ENCODE measurements at regions not wholly inside any gene's neighbourhood (a gene's known extent, or its start where the extent isn't known, plus 50 kb on each side); places are given as distances from the start of the nearest gene placed in this dataset.
"Not testable (repeated sequence)": the region's sequence is repeated elsewhere in the genome, so short reads cannot be mapped to it uniquely, and the experiment has no call there.

DNA sequence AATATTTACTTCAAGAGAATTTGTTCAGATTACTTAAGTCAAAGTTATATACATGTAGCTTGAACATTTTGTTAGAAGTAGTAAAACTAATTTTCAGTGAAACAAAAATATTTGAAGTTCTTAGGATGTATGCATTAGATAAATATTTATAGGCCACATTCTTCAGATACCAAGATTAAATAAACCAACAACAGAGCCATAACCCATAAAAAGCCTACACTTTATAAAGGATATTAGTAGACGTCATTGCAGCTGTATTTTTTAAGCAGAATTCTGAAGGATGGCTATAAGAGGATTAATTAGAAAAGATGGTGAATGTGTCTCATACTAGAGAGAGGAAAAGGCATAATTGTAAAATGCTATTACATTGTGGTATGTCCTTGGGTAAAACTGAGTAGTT, 449.7 kb upstream of the ALCAM start:
- DNase-seq (no peak), ATAC-seq (no peak)
- Mint-ChIP-seq H3K4me1 (no peaks in the 10 kb centered on the region), H3K36me3 (no peaks in the 10 kb centered on the region), H3K27me3 (no peaks in the 10 kb centered on the region), H3K27ac (no peak overlapping the region), H3K4me3 (no peak overlapping the region), H3K9me3 (peaks cover 0 to 10% (median 2%) of the 10 kb centered on the region in 9 donors)
- POLR2A ChIA-PET: no interaction called here

- POLR2A ChIA-PET: no interaction called here
- DNase-seq (no peak), ATAC-seq (no peak)
- Mint-ChIP-seq H3K27ac (no peak overlapping the region), H3K4me3 (no peak overlapping the region), H3K4me1 (no peaks in the 10 kb centered on the region), H3K9me3 (peaks cover 0 to 10% (median 2%) of the 10 kb centered on the region in 9 donors), H3K36me3 (no peaks in the 10 kb centered on the region), H3K27me3 (no peaks in the 10 kb centered on the region)
Measured at GRCh38 chr3:104920512-104920911, 446.2 kb upstream of the ALCAM start.

- H3K4me1 Mint-ChIP-seq: no peaks in the 10 kb centered on the region
- no peaks in the 10 kb centered on the region for H3K36me3 Mint-ChIP-seq
- ATAC-seq (no peak), DNase-seq (no peak)
- H3K9me3 Mint-ChIP-seq: peaks cover 4 to 16% (median 9%) of the 10 kb centered on the region in 9 donors
- no peak overlapping the region for H3K27ac Mint-ChIP-seq
- POLR2A ChIA-PET: no interaction called here
- peaks cover 0 to 2% (median 0%) of the 10 kb centered on the region in 5 donors for H3K27me3 Mint-ChIP-seq
- H3K4me3 Mint-ChIP-seq: no peak overlapping the region
Measured at GRCh38 chr3:104933972-104934371, 432.7 kb upstream of the ALCAM start.

GRCh38 chr3:104935613-104936012, 431.1 kb upstream of the ALCAM start:
- peaks cover 0 to 2% (median 0%) of the 10 kb centered on the region in 5 donors for H3K27me3 Mint-ChIP-seq
- POLR2A ChIA-PET: no interaction called here
- no peaks in the 10 kb centered on the region for H3K36me3 Mint-ChIP-seq
- DNase-seq: no peak
- H3K4me3 Mint-ChIP-seq: no peak overlapping the region
- H3K9me3 Mint-ChIP-seq: peaks cover 2 to 8% (median 5%) of the 10 kb centered on the region in 9 donors
- H3K27ac Mint-ChIP-seq: no peak overlapping the region
- ATAC-seq: no peak
- H3K4me1 Mint-ChIP-seq: no peaks in the 10 kb centered on the region

- POLR2A ChIA-PET: no interaction called here
- ATAC-seq (no peak), DNase-seq (no peak)
- Mint-ChIP-seq H3K9me3 (no peaks in the 10 kb centered on the region), H3K27me3 (peaks cover 0 to 2% (median 0%) of the 10 kb centered on the region in 5 donors), H3K36me3 (no peaks in the 10 kb centered on the region), H3K4me3 (no peak overlapping the region), H3K4me1 (no peaks in the 10 kb centered on the region), H3K27ac (no peak overlapping the region)
Measured at GRCh38 chr3:104939196-104939595, 427.5 kb upstream of the ALCAM start.

- Mint-ChIP-seq H3K27ac (no peak overlapping the region), H3K9me3 (peaks cover 0 to 12% (median 4%) of the 10 kb centered on the region in 9 donors), H3K27me3 (peaks cover 0 to 1% (median 0%) of the 10 kb centered on the region in 5 donors), H3K4me1 (no peaks in the 10 kb centered on the region), H3K4me3 (no peak overlapping the region), H3K36me3 (no peaks in the 10 kb centered on the region)
- POLR2A ChIA-PET: no interaction called here
- no peak for ATAC-seq
- DNase-seq: no peak
Measured at GRCh38 chr3:104941785-104942184, 424.9 kb upstream of the ALCAM start.

- no peak for DNase-seq
- H3K27me3 Mint-ChIP-seq: no peaks in the 10 kb centered on the region
- POLR2A ChIA-PET: no interaction called here
- H3K4me3 Mint-ChIP-seq: no peak overlapping the region
- no peak for ATAC-seq
- no peak overlapping the region for H3K27ac Mint-ChIP-seq
- no peaks in the 10 kb centered on the region for H3K4me1 Mint-ChIP-seq
- H3K9me3 Mint-ChIP-seq: peaks cover 0 to 20% (median 8%) of the 10 kb centered on the region in 9 donors
- no peaks in the 10 kb centered on the region for H3K36me3 Mint-ChIP-seq
Measured at GRCh38 chr3:104943974-104944373, 422.7 kb upstream of the ALCAM start.

- no peaks in the 10 kb centered on the region for H3K4me1 Mint-ChIP-seq
- no peak for DNase-seq
- no peak overlapping the region for H3K27ac Mint-ChIP-seq
- H3K27me3 Mint-ChIP-seq: peaks cover 0 to 2% (median 0%) of the 10 kb centered on the region in 5 donors
- ATAC-seq: no peak
- POLR2A ChIA-PET: no interaction called here
- H3K36me3 Mint-ChIP-seq: no peaks in the 10 kb centered on the region
- no peak overlapping the region for H3K4me3 Mint-ChIP-seq
- H3K9me3 Mint-ChIP-seq: peaks cover 0 to 23% (median 8%) of the 10 kb centered on the region in 9 donors
Measured at GRCh38 chr3:104947943-104948342, 418.8 kb upstream of the ALCAM start.

DNA sequence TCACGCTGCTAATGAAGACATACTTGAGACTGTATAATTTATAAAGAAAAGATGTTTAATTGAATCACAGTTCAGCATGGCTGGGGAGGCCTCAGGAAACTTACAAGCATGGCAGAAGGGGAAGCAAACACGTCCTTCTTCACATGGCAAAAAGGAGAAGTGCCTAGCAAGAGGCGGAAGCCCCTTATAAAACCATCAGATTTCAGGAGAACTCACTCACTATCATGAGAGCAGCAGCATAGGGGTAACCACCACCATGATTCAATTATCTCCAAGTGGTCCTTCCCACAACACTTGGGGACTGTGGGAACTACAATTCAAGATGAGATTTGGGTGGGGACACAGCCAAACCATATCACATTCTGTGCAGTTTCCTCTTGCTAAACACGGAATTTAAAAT, 416.9 kb upstream of the ALCAM start:
- POLR2A ChIA-PET, H3K4me1 Mint-ChIP-seq, H3K27me3 Mint-ChIP-seq, H3K36me3 Mint-ChIP-seq, H3K27ac Mint-ChIP-seq, DNase-seq, H3K4me3 Mint-ChIP-seq, ATAC-seq: not testable (repeated sequence)
- peaks cover 0 to 23% (median 8%) of the 10 kb centered on the region in 9 donors for H3K9me3 Mint-ChIP-seq

DNA sequence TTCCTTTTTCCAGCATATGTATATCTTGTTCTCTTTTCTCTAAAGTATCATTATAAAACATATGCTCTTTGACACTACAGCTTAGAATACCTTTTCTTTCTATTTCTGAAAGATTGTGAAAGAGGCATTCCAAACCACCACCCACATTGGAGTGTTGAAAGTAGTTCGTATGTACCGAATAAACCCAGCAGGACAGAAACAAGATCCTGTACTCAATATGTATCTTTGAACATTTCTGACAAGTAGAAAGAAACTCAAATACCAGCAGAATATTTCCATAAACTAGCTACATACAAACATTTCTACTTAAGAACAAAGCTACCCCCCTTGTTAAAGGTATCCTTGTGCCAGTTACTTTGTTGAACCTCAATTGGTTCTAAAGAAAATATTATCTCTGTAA, 415.3 kb upstream of the ALCAM start:
- no peak overlapping the region for H3K4me3 Mint-ChIP-seq
- H3K27me3 Mint-ChIP-seq: peaks cover 0 to 4% (median 0%) of the 10 kb centered on the region in 5 donors
- H3K36me3 Mint-ChIP-seq: no peaks in the 10 kb centered on the region
- ATAC-seq (no peak), DNase-seq (no peak)
- H3K27ac Mint-ChIP-seq: no peak overlapping the region
- no peaks in the 10 kb centered on the region for H3K4me1 Mint-ChIP-seq
- peaks cover 0 to 18% (median 4%) of the 10 kb centered on the region in 9 donors for H3K9me3 Mint-ChIP-seq
- POLR2A ChIA-PET: no interaction called here

DNA sequence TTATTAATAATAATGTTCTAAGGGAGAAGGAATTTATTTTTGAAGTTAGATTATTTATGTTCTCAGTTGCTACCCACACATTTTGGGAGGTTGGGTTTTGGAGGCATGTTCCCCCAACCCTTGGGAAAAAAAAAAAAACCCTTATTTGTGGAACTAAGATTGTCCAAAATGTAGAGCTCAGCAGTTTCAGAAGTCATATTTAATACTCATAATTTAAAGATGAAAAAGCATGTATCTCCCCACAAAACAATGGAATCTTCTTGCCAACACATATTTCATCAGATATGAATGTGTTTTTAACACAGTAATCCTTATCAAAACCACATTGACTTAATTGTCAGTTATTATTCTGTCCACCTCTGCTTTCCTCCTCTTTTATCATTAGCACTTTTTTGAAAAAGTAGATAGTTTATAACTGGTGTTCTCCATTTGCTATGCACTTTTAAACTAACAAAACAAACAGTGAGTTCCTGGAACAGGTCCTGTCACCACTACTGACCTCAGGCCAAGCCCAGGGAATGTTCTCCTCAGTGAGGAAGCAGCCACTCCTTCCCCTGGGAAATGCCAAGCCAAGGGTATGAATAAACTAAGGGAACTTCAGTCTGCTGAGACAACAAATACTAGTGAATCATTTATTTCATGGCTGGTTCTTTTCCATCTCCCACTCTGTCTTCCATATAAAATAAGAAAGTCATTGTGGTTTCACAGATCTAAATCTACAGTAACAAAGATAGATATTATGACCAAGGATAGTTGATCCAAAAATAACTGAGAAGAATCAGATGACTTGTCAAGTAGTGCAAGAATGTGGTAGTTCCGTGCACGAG, 414.4 kb upstream of the ALCAM start:
- POLR2A ChIA-PET: no interaction called here
- ATAC-seq: no peak
- H3K27me3 Mint-ChIP-seq: peaks cover 0 to 4% (median 0%) of the 10 kb centered on the region in 5 donors
- no peaks in the 10 kb centered on the region for H3K36me3 Mint-ChIP-seq
- no peak overlapping the region for H3K4me3 Mint-ChIP-seq
- DNase-seq: no peak
- H3K27ac Mint-ChIP-seq: no peak overlapping the region
- peaks cover 0 to 14% (median 2%) of the 10 kb centered on the region in 9 donors for H3K9me3 Mint-ChIP-seq
- no peaks in the 10 kb centered on the region for H3K4me1 Mint-ChIP-seq

GRCh38 chr3:104956620-104957345, 409.9 kb upstream of the ALCAM start:
- H3K9me3 Mint-ChIP-seq: peaks cover 0 to 3% (median 0%) of the 10 kb centered on the region in 9 donors
- H3K4me3 Mint-ChIP-seq: no peak overlapping the region

GRCh38 chr3:104960579-104960978, 406.1 kb upstream of the ALCAM start:
- Mint-ChIP-seq H3K4me1 (no peaks in the 10 kb centered on the region), H3K36me3 (no peaks in the 10 kb centered on the region), H3K27ac (no peak overlapping the region), H3K27me3 (peaks cover 0 to 4% (median 0%) of the 10 kb centered on the region in 5 donors), H3K4me3 (no peak overlapping the region), H3K9me3 (no peaks in the 10 kb centered on the region)
- DNase-seq: no peak
- ATAC-seq: no peak
- POLR2A ChIA-PET: no interaction called here

More at GRCh38 chr3:104956620-104957345, 409.9 kb upstream of the ALCAM start:
- Mint-ChIP-seq H3K36me3 (no peaks in the 10 kb centered on the region), H3K27ac (no peak overlapping the region), H3K27me3 (peaks cover 0 to 4% (median 0%) of the 10 kb centered on the region in 5 donors), H3K4me1 (no peaks in the 10 kb centered on the region)
- no peak for DNase-seq
- POLR2A ChIA-PET: no interaction called here
- no peak for ATAC-seq
